Inferior parietal cortex (tissue), 1 donor: ENCODE measurements at regions not wholly inside any gene's neighbourhood (a gene's known extent, or its start where the extent isn't known, plus 50 kb on each side); places are given as distances from the start of the nearest gene placed in this dataset.
"Not testable (repeated sequence)": the region's sequence is repeated elsewhere in the genome, so short reads cannot be mapped to it uniquely, and the experiment has no call there.

Experiments
- DNase-seq: peaks from one replicate; pipeline ENCODE4 v3.0.0-alpha.2; 2016; ENCODE audit errors: extremely low spot score

DNA sequence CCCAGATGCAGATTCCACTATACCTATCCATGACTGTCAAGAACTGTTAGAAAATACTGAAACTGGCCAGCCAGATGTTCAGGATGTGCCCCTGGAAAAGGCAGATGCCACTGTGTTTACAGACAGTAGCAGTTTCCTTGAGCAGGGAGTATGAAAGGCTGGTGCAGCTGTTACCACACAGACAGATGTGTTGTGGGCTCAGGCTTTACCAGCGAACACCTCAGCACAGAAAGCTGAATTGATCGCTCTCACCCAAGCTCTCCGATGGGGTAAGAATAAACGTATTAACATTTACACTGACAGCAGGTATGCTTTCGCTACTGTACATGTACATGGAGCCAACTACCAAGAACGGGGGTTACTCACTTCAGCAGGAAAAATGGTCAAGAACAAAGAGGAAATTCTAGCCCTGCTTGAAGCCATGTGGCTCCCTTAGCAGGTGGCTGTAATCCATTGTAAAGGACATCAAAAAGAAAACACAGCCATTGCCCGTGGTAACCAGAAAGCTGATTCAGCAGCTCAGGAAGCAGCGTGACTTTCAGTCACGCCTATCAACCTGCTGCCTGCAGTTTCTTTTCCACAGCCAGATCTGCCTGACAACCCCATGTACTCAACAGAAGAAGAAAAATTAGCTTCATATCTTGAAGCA is 459.7 kb upstream of the HTR1E start:
- DNase-seq: no peak

DNA sequence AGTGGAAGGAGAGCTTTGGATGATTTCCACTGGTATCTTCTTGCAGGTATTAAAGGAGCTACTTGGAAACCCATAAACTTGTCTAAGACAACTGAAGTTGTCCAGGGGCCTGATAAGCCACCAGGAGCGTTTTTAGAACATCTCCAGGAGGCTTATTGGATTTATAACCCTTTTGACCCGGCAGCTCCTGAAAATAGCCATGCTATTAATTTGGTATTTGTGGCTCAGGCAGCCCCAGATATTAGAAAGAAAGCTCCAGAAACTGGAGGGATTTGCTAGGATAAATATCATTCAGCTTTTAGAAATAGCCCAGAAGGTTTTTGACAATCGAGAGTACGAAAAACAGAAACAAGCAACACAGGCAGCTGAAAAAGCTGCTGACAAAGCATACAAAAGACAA is 461.0 kb upstream of the HTR1E start:
- no peak for DNase-seq

DNA sequence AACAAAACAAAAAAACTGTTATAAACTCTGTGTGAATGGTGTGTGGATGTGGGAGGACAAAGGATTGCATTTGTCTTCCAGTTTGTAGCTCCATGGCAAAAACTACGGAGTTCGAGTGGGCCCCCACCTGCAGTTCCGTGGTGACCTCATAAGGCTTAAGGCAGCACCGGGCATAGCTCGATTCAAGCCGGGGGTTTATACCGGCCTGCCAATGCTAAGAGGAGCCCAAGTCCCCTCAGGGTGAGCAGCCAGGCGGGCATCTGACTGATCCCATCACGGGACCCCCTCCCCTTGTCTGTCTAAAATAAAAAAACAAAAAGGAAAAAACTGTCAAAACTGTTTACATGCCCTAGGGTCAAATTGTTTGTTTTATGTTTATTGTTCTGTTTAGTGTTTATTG is 463.2 kb upstream of the HTR1E start:
- DNase-seq: no peak

DNA sequence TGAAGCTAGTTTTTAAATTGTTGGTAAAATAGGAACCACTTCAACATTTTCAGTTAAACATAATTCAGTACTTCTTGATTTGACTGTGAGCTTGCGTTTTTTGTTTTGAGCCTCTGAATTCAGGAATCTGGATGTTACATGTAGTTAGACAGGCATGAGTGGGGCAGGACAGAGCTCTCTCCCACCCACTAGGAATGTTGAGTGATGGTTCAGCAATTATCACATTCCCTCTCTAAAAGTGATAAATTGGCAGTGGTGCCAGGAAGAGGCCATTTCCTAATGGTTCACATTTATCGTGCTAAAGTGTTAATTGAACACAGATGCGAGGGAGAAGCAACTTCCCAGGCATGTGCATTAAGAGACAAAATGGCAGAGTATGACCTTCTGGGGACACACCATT is 465.5 kb upstream of the HTR1E start:
- DNase-seq: no peak

DNA sequence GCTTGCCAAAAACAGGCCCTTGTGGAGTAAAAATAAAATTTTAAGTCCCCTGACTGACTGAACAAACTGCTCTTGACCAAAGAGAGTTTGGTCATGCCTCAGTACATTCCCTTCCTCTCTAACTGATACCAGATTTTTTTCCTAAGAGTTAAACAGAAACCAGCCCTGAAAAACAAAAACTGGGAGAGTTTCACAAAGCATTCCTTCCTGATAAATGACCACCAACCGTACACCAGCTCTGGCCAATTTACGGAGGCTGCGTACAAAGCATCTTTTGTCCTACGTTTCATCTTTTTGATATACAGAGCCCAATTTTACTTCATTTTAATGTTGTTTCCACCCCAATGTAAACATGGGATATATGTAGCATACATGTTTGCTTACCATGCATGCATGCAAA is 477.4 kb upstream of the HTR1E start:
- no peak for DNase-seq

DNA sequence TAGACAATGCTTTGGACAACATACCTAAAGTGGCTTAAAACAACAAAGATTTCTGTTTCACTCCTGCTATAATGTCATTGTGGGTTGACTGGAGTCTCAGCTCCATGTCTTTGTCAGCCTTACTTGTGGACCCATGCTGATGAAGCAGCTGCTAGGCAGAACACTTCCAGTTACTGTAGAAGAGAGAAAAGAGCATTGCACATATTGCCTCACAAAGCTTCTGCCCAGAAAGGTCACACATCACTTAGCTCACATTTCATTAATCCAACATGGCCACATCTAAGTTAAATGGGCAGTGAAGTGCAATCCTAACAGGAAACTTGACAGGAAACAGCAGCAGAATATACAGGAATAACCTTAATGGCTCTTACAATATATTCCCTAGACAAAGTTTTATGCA is 480.5 kb upstream of the HTR1E start:
- DNase-seq: no peak

DNA sequence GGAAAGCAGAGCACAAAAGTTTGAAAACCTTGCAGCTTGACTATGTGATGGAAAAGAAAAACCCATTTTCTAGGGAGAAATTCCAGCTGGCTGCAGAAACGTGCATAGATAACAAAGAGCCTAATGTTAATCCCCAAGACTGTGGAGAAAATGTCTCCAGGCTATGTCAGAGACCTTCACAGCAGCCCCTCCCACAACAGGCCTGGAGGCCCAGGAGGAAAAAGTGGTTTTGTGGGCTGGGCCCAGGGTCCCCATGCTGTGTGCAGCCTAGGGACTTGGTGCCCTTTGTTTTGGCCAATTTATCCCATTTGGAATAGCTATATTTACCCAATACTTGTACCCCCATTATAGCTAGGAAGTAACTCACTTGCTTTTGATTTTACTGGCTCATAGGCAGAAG is 484.1 kb upstream of the HTR1E start:
- no peak for DNase-seq

DNA sequence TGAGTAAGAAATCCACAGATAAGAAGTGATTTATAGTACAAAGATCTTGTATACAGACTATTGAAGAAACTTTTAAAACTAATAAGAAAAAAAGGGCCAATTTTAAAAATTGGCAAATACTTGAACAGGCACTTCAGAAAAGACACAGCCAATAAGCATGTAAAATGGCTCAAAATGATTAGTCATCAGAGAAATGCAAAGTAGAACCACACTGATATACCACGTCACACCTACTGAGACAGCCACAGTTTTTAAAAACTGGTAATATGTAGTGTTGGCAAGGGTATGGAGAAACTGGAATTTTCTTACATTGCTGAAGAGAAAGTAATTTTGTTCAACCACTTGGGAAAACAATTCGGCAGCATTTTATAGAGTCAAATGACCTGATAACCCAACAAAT is 488.9 kb upstream of the HTR1E start:
- DNase-seq: no peak

DNA sequence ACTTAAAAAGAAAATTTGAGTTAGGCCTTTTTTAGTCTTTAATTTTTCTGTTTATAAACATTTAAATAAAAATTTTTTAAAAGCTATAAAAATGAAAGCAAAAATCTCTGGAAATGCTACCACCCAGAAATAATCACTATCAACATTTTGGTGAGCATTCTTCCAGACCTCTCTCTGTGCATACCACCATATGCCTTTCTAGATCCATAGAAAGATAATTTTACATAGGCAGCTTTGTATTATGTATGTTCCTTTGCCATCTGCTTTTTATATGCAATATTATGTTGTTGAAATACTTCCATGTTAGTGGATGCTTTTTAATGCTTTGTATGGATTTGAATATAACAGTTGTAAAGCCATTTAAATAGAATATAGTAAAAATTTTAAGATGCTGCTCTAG is 496.7 kb upstream of the HTR1E start:
- DNase-seq: no peak

DNA sequence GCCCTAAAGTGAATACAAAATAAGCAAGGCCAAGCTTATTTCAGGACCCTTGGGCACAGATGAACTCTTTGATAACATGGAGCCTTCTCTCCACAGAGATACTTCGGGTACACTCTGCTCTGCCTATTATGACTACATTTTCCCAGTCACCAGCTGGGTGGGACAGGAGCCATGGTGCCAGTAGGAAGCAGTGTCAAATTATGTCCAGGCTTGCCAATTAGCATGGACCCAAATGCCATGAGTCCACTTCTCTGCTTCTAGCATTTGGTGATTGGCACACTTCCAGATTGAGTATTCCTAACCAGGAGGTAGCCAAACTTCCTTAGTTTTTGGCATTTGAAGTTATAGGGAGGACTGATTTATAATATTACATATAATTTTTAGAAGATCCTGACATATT is 513.8 kb upstream of the HTR1E start:
- no peak for DNase-seq

DNA sequence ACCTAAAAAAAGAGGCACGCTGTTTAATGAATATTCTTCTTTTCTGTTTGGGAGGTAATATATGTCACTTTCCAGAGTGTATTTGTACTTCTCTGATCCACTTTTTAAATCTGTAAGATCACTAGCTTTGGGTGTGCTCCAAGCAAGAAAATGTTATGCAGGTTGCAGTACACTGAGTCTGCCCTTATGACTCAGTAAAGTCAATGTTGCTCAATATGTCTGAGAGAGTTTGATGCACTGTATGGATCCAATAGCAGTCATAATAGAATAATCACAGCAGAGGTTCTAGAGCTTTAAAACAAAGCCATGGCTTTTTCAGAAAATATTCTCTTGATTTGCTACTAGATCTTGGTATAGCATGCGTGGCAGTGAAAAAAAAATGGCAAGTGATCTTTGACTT is 525.3 kb upstream of the HTR1E start:
- DNase-seq: no peak

DNA sequence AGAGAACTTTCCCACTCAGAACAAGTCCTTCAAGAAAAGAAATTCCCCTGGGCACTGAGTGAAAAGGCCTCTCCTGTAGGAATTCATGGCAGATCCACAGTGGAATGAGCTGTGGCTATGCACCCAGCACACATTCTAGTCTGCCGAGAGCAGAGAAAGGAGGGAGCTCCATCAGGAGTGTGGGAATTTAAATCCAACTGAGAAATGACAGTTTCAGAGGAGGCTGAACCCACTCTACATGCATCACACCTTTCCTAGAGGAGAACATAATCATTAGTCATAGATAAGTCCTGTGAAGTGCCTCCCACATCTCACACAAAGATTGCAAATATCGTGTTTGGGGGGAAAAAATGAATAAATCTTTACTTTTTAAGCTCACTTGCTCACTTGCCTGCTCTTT is 530.2 kb upstream of the HTR1E start:
- DNase-seq: peak; percentile 21

DNA sequence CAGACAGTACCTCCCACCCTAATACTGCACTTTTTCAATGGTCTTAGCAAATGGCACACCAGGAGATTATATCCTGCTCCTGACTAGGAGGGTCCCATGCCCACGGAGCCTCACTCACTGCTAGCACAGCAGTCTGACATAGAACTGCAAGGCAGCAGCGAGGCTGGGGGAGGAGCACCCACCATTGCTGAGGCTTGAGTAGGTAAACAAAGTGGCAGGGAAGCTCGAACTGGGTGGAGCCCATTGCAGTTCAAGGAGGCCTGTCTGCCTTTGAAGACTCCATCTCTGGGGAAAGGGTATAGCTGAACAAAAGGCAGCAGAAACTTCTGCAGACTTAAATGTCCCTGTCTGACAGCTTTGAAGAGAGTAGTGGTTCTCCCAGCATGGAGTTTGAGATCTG is 544.5 kb upstream of the HTR1E start:
- not testable (repeated sequence) for DNase-seq

DNA sequence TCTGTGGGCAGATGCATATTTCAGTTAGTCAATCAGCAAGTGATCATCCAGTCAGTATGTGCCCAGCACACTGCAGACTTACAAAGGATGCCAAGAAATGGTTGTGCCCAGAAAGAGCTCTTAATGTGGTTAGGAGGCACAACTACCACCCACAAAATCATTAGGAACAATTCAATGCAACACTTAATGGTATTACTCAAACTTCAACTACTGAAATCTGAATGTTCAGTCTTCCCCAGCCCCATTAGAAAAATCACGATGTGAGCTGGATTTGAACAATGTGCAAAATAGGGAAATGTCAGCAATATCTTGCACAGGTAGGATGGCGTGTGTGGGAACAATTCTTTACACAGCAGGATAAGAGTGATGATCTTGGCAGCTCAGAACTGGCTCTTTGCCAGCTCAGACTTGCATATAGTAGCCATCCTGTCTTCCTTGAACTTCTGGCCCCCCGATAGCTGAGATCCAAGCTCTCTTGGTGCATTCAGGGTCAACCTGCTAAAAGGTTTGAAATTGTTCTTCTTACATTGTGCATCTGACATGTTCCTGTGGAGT is 556.7 kb upstream of the HTR1E start:
- no peak for DNase-seq

DNA sequence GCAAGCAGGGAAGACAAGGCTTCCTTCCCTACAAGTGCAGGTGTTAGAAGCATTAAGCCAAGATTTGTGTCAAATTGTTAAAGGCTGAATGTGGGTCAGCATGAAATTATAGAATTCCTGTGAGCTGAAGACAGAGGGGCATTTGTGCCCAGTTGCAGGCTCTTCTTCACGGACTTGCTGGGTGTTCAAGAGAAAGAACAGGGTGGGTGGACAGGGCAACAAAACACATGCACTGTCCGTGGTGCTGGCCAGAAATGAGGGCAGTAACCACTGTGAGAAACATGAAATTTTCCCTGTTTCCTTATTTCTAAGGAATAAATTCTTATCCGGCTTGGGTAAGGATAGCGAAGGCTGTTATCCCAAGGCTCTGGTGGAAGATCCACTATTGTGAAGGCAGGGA is 579.5 kb upstream of the HTR1E start:
- no peak for DNase-seq

DNA sequence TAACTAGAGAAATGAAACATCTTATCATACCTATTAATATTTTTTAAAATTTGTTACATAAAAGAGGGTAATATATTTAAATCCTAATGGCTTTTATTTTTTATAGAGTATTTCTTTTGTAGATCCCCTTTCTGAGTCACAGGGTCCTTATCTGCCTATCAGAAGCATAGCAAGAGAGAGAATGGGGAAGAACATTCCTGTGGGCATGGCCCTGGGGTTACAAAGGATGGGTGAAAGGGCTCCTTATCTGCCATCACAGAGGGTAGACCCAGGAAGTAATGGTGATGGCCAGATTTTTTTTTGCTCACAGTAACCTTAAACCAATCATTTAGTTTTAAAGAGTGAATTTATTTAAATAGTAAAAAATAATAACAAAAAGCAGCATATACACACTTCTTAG is 582.1 kb upstream of the HTR1E start:
- DNase-seq: no peak

DNA sequence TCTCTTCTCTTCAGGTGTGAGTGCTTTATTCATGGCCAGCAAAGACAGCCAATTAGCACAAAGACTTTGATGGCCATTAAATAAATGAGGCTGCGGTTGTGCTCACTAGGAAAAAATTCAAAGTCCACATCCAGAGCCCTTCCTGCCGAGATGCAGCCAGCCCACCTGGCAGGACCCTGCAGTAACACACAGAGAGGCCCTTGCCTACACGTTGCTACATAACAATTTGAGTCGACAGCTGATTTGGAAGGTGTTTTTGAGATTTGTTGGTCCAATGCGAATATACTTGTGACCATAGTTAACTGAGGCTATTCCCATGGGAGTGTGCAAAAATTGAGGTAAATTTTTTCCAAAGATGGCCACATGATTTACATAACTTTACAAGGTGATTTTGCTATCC is 605.4 kb upstream of the HTR1E start:
- DNase-seq: no peak

DNA sequence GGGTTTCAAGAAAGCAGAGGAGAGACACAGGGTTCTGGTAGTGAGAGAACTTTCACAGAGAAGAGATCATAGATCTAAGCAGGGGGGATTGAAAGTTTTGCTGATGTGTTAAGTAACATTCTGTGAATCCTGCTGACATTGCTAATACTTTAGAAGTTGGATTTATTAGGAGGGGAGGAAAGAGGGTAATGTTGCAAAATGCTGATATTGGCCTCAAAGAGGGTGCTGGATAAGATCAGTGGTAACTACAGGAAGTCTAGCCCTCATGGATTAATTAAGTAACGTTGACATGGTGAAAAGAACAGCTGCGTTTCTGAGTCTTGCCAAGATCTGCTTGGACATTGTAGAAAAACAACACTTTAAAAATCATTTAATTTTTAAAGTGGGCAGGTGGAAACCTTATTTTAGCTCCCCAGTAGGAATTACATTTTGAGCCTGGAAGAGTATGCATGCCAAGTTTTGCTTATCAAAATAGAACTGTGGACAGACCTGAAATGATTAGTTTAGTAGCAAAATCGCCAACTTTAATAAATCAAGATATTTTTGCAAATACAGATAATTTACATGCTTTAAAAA is 606.0 kb upstream of the HTR1E start:
- DNase-seq: no peak

DNA sequence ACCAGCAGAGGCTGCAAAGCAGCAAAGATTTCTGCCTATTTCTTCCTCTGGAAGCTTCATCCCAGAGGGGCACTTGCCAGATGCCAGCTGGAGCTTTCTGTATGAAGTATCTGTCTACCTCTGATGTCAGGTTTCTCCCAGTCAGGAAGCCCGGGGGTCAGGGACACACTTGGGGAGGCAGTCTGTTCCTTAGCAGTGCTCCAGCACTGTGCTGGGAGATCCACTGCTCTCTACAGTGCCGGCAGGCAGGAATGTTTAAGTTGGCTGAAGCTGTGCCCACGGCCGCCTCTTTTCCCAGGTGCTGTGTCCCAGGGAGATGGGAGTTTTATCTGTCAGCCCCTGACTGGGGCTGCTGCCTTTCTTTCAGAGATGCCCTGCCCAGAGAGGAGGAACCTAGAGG is 631.1 kb upstream of the HTR1E start:
- no peak for DNase-seq

DNA sequence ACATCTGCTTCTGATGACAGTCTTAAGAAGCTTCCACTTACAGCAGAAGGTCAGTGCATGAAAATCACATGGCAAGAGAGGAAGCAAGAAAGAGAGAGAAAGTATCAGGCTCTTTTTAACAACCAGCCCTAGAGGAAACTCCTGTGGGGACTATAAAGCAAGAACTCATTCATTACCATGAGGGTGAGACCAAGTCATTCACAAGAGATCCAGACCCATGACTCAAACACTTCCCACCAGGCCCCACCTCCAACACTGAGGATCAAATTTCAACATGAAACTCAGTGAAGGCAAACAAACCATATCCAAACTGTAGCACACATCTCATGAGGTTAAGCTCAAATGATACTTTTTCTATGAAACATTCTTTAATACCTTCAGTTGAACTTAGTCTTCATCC is 643.2 kb upstream of the SYNCRIP start:
- no peak for DNase-seq

DNA sequence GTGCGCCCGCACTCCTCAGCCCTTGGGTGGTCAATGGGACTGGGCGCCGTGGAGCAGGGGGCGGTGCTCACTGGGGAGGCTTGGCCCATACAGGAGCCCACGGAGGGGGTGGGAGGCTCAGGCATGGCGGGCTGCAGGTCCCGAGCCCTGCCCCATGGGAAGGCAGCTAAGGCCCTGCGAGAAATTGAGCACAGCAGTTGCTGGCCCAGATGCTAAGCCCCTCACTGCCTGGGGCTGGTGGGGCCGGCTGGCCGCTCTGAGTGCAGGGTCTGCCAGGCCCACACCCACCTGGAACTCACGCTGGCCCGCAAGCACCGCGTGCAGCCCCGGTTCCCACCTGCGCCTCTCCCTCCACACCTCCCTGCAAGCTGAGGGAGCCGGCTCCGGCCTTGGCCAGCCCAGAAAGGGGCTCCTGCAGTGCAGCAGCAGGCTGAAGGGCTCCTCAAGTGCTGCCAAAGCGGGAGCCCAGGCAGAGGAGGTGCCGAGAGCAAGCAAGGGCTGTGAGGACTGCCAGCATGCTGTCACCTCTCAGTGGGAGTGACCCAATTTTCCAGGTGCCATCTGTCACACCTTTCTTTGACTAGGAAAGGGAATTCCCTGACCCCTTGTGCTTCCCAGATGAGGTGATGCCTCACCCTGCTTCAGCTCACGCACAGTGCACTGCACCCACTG is 642.3 kb upstream of the SYNCRIP start:
- DNase-seq: not testable (repeated sequence)

DNA sequence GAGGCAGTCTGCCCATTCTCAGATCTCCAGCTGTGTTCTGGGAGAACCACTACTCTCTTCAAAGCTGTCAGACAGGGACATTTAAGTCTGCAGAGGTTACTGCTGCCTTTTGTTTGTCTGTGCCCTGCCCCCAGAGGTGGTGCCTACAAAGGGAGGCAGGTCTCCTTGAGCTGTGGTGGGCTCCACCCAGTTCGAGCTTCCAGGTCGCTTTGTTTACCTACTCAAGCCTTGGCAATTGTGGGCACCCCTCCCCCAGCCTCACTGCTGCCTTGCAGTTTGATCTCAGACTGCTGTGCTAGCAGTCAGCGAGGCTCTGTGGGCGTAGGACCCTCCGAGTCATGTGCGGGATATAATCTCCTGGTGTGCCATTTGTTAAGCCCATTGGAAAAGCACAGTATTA is 640.9 kb upstream of the SYNCRIP start:
- not testable (repeated sequence) for DNase-seq

DNA sequence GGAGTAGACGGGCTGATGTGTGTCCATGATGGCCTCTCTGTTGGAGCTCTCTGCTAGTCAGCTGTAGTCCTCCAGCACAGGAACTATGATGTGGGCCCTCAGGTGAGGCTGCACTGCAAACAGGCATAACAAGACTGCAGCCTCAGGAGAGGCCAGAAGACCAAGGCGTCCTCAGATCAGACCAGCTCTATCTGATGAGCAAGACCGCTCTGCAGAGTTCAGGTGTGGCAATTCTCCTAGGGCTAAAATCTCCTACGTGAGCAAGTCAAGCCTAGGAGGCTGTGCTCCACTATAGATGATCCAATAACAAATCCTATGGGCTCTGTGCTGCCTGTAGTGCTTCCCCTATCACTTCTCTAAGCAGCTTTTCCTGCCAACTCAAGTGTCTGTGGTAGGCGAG is 633.4 kb upstream of the SYNCRIP start:
- no peak for DNase-seq
